Activated naive CD8-positive, alpha-beta T cell treated with anti-CD3 and anti-CD28 coated beads for 36 hours (primary cell): ENCODE measurements at regions not wholly inside any gene's neighbourhood (a gene's known extent, or its start where the extent isn't known, plus 50 kb on each side); places are given as distances from the start of the nearest gene placed in this dataset.

Source experiments
- DNase-seq: peaks from one replicate; pipeline ENCODE4 v3.0.0; 2021
- H3K27ac Mint-ChIP-seq: one replicate; pipeline ENCODE4 v1.8.0; 2022; ENCODE audit warnings: mild to moderate bottlenecking, moderate library complexity, mixed read lengths
- H3K27me3 Mint-ChIP-seq: one replicate; pipeline ENCODE4 v1.8.0; 2022; ENCODE audit warnings: mild to moderate bottlenecking, mixed read lengths
- H3K36me3 Mint-ChIP-seq: one replicate; pipeline ENCODE4 v1.8.0; 2021; ENCODE audit warnings: mild to moderate bottlenecking, mixed read lengths
- H3K4me1 Mint-ChIP-seq: one replicate; pipeline ENCODE4 v1.8.0; 2021; ENCODE audit warnings: mixed read lengths
- H3K4me3 Mint-ChIP-seq: one replicate; pipeline ENCODE4 v1.8.0; 2022; ENCODE audit warnings: mild to moderate bottlenecking, moderate library complexity, mixed read lengths
- H3K9me3 Mint-ChIP-seq: one replicate; pipeline ENCODE4 v1.8.0; 2022; ENCODE audit warnings: mixed read lengths

DNA sequence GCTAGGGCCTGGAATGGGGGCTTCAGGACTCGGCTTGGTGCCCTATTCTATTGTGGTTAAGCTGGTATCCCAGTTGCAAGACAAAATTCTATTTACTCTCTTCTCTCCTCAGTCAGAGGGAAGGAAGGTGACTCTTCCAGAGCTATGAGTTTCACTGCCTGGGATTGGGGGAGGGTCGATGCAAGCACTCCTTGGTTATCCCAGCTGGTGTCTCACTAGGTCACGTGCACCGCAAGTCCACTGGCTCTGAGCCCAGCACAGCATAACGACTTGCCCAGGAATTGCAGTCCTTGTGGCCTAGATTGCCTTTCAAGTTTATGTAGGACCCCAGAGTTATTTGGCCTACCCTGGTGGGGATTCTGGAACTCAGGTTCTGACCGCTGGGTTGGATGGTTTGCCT lies 958.8 kb downstream of the IGSF11 start:
- DNase-seq = no peak
- H3K27me3 Mint-ChIP-seq = no peaks in the 10 kb centered on the region
- no peak overlapping the region for H3K4me3 Mint-ChIP-seq
- no peak overlapping the region for H3K27ac Mint-ChIP-seq
- H3K36me3 Mint-ChIP-seq = no peaks in the 10 kb centered on the region
- H3K4me1 Mint-ChIP-seq = no peaks in the 10 kb centered on the region
- peaks cover 8% of the 10 kb centered on the region for H3K9me3 Mint-ChIP-seq

DNA sequence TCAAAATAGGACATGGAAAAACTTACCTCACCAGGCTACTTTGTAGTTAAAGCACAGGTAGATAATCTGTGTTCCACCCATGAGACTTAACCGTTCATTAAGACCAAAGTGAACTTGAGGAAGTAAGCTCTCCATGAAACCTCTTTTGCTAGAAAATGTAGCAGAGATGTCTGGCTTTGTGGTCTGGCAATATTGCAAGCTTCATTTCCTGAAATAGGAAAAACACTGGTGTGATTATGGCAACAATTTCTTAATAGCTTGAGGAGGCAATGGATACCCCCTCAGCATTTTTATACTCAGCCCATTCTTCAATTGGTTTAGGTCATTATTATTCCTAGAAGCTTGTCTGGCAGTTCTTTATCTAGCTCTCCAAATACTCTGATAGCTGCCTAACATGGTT lies 957.3 kb downstream of the IGSF11 start:
- Mint-ChIP-seq H3K4me1 (no peaks in the 10 kb centered on the region), H3K27ac (no peak overlapping the region), H3K36me3 (no peaks in the 10 kb centered on the region), H3K9me3 (peaks cover 8% of the 10 kb centered on the region), H3K27me3 (no peaks in the 10 kb centered on the region), H3K4me3 (no peak overlapping the region)
- no peak for DNase-seq

DNA sequence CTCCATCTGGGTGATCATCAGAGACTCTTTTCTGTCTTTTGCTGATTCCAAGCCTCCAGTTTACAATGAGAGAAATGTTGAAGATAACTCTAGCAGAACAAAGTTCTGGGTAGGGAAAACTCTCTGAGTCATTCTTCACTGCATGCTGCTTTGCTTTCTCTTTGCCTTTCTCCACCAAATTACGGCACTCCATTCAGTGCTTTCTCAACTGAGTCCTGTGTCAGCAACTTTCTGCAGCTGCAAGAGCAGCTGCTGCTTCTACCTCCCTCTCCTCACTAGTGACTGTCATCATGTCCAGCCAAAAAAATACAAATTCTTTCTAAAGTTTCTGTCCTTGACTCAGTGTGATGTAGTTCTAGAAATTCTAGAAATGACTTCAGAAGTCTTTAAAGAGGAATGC lies 953.8 kb downstream of the IGSF11 start:
- H3K9me3 Mint-ChIP-seq = peaks cover 2% of the 10 kb centered on the region
- H3K27me3 Mint-ChIP-seq = no peaks in the 10 kb centered on the region
- no peak overlapping the region for H3K27ac Mint-ChIP-seq

DNA sequence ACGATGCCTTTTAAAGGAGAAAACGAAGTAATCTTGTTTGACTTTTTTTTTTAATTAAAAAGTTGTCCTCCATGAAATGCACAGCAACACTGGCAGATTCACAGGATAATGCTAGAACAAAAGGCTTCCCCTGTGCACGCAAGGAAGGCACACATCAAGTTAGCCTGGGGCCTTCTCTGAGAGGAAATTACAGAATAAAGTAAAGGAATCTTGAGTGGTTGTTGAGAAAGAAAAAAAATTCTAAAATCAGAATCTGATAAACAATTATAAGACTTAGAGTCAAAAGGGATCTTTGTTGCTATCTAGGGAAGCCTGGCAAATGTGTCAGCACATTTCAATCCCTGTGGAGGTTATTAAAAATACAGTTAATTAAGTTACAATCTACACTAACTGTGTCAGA lies 946.0 kb downstream of the IGSF11 start:
- peaks cover 1% of the 10 kb centered on the region for H3K36me3 Mint-ChIP-seq
- H3K27me3 Mint-ChIP-seq = no peaks in the 10 kb centered on the region
- H3K27ac Mint-ChIP-seq = no peak overlapping the region
- no peak for DNase-seq
- H3K4me1 Mint-ChIP-seq = no peaks in the 10 kb centered on the region
- no peak overlapping the region for H3K4me3 Mint-ChIP-seq
- H3K9me3 Mint-ChIP-seq = peaks cover 14% of the 10 kb centered on the region

More for the DNA sequence above, 953.8 kb downstream of the IGSF11 start:
- no peaks in the 10 kb centered on the region for H3K36me3 Mint-ChIP-seq
- no peaks in the 10 kb centered on the region for H3K4me1 Mint-ChIP-seq
- DNase-seq = no peak
- no peak overlapping the region for H3K4me3 Mint-ChIP-seq

DNA sequence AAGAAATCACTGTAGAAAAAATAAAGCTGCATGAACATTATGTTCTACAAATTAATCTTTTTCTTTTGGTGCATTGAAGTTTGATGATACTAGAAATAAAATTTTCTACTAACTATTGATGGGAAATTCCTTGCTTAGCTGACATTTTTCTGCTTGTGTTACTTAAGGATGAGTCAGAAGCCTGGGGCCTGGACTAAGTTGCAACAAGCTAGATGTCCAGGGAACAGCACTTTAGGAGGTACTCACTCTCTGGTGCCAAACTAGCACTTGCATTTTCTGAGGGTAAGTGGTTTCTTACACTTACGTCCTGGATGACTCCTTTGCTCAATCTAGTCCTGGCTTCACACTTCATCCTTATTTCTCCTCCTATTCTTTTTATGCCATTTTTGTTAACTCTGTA lies 945.1 kb downstream of the IGSF11 start:
- DNase-seq = no peak
- H3K27ac Mint-ChIP-seq = no peak overlapping the region
- peaks cover 17% of the 10 kb centered on the region for H3K9me3 Mint-ChIP-seq
- H3K4me1 Mint-ChIP-seq = no peaks in the 10 kb centered on the region
- no peak overlapping the region for H3K4me3 Mint-ChIP-seq
- no peaks in the 10 kb centered on the region for H3K27me3 Mint-ChIP-seq
- peaks cover 1% of the 10 kb centered on the region for H3K36me3 Mint-ChIP-seq

DNA sequence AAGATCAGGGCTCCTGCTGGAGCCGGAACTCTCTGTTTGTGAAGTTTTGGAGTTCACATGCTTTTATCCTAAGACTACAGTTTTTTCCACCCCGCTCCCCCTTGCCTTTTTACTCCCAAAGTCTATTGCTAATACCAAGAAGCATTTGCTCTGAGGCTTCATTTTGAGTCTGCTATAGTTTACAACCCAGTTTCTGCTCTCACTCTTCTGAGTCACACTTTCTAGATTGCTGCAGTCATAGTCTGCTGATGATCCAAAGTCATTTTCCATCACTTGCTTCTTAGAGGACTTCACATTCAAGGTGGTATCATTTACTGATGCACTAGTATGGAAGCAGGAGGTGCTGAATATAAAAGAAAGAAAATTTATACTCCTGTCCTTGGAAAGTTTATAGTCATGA lies 937.4 kb downstream of the IGSF11 start:
- Mint-ChIP-seq H3K27me3 (no peaks in the 10 kb centered on the region), H3K4me3 (no peak overlapping the region), H3K36me3 (peaks cover 1% of the 10 kb centered on the region), H3K4me1 (no peaks in the 10 kb centered on the region), H3K27ac (no peak overlapping the region), H3K9me3 (peaks cover 20% of the 10 kb centered on the region)
- DNase-seq = no peak

DNA sequence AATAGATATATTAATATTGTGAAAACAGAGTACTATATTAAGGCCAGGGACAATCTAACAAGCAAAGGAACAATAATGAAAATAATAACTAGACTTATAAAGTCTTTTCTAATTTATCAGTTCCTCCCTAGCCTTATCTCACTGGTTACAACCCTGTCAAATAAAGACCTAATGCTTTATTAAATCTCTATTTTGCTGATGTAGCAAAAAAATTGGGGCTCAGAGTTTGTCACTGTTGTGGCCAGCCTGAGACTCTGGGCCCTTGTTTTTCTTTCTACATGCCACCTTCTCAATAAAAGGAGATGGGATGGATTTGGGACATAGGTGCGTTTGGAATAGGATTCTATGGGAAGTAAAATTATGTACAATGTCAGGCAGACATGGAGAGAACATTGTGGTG lies 937.0 kb downstream of the IGSF11 start:
- Mint-ChIP-seq H3K36me3 (no peaks in the 10 kb centered on the region), H3K4me3 (no peak overlapping the region), H3K4me1 (no peaks in the 10 kb centered on the region), H3K27ac (no peak overlapping the region), H3K27me3 (no peaks in the 10 kb centered on the region), H3K9me3 (peaks cover 16% of the 10 kb centered on the region)
- DNase-seq = no peak

DNA sequence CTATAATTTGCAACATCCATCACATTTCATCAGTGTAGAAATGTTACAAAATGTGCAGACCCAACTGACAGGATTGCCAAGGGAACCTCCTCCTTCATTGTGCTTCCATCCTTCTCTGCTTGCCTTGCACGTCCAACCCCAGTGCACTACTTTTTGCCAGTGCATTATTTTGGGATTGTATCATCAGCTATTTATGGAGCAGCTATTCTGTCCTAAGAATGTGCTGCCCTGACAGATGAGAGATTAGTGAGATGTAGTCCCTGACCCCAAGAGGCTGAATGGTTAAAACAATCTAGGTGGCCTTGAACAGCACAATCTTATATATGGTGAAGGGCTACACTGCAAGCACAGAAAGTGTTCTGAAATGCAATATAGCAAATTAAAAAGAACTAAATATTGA lies 935.8 kb downstream of the IGSF11 start:
- no peak for DNase-seq
- Mint-ChIP-seq H3K27ac (no peak overlapping the region), H3K27me3 (no peaks in the 10 kb centered on the region), H3K9me3 (peaks cover 8% of the 10 kb centered on the region), H3K4me3 (no peak overlapping the region), H3K36me3 (no peaks in the 10 kb centered on the region), H3K4me1 (no peaks in the 10 kb centered on the region)

DNA sequence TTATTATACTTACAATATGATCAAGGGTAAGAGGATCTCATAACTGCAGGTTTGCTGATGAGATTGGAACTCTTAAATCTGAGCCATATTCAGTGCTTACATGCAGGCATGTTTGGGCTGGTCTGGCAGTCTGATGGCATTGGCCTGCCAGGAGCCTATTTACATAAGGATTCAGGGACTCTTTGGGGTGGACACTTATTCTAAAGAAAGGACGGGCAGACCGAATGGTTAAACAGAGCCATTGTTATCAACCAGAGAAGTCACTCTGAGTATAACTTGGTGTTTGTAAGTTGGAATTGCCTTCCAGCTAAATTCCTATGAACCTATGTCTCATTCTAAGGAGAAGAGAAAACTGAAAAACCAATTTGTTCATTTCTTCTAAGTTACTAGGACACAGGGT lies 932.8 kb downstream of the IGSF11 start:
- H3K27me3 Mint-ChIP-seq = no peaks in the 10 kb centered on the region
- no peak overlapping the region for H3K27ac Mint-ChIP-seq
- no peak overlapping the region for H3K4me3 Mint-ChIP-seq

DNA sequence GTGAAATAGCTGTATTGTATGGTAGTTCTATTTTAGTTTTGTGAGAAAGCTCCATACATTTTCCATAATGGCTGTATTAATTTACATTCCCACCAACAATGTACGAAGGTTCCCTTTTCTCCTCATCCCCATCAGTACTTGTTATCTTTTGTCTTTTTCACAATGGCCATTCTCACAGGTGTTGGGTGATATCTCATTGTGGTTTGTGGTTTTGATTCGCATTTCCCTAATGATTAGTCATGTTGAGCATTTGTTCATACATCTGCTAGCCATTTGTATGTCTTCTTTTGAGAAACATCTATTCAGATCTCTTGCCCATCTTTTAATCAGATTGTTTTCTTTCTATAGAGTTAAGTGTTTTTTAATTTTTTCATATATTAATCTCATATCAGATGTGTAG lies 931.9 kb downstream of the IGSF11 start:
- no peak overlapping the region for H3K27ac Mint-ChIP-seq
- H3K4me3 Mint-ChIP-seq = no peak overlapping the region
- H3K27me3 Mint-ChIP-seq = no peaks in the 10 kb centered on the region
- peaks cover 2% of the 10 kb centered on the region for H3K9me3 Mint-ChIP-seq
- H3K36me3 Mint-ChIP-seq = no peaks in the 10 kb centered on the region
- no peaks in the 10 kb centered on the region for H3K4me1 Mint-ChIP-seq
- DNase-seq = no peak

More for the DNA sequence above, 932.8 kb downstream of the IGSF11 start:
- no peaks in the 10 kb centered on the region for H3K4me1 Mint-ChIP-seq
- H3K36me3 Mint-ChIP-seq = no peaks in the 10 kb centered on the region
- peaks cover 5% of the 10 kb centered on the region for H3K9me3 Mint-ChIP-seq
- DNase-seq = no peak

DNA sequence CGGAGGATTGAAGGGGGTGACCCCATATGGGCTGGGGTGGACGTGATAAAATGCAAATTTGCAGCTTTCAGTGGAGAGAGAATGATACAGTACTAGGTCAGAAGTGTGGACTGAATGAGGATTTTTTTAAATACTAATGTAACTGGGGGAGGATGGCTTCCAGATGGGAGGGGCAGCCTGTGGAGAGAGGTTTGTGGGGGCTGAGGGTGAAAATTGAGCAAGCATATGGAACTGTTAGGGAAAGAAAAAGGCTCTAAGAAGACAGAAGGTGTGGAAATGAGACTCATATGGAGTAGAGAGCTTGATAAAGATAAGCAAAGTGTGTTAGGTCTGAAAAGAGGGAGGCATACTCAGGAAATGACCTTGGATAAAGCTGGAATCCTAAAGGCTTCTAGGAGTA lies 926.4 kb downstream of the IGSF11 start:
- Mint-ChIP-seq H3K27ac (no peak overlapping the region), H3K4me1 (no peaks in the 10 kb centered on the region), H3K36me3 (no peaks in the 10 kb centered on the region), H3K9me3 (peaks cover 6% of the 10 kb centered on the region), H3K27me3 (no peaks in the 10 kb centered on the region), H3K4me3 (no peak overlapping the region)
- no peak for DNase-seq

DNA sequence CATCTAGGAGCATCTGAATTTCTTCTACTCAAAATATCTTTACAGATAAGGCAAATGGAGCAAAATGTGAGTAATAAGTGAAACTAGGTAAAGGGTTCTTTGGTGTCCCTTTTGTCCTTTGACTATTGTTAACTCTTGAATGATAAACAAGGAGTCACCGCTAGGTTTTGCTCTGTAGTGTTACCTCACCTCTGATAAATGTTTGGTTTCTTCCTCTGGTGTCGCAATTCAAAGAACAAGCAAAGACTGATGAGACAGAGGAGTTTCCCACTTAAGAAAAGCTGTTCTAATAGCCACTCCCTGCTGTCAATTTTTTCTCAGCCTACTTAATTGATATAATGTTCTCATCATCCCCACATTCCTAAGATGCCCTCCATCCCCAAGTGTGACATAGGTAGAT lies 925.9 kb downstream of the IGSF11 start:
- Mint-ChIP-seq H3K36me3 (no peaks in the 10 kb centered on the region), H3K4me3 (no peak overlapping the region), H3K4me1 (no peaks in the 10 kb centered on the region), H3K27ac (no peak overlapping the region), H3K9me3 (peaks cover 6% of the 10 kb centered on the region), H3K27me3 (no peaks in the 10 kb centered on the region)
- no peak for DNase-seq

DNA sequence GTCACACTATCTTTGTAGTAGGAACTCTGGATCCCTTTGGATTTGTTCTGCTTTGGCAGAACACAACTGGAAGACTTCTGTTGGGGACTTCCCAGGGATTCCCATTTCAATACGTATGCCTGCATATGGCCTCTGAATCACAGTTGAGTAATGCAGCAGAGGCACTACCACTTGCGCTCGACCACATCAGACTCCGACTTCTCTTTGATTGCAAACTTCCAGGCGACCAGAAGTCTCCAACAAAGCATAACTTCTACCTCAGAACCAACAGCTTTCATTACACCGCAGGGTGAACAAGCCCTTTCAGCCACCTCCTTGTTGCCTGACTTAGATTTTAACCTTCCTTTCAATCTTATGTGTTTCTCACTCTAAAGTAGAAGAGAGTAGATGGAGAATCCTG lies 924.4 kb downstream of the IGSF11 start:
- Mint-ChIP-seq H3K9me3 (peaks cover 6% of the 10 kb centered on the region), H3K36me3 (no peaks in the 10 kb centered on the region), H3K4me3 (no peak overlapping the region), H3K27ac (no peak overlapping the region), H3K27me3 (no peaks in the 10 kb centered on the region), H3K4me1 (no peaks in the 10 kb centered on the region)
- DNase-seq = no peak

DNA sequence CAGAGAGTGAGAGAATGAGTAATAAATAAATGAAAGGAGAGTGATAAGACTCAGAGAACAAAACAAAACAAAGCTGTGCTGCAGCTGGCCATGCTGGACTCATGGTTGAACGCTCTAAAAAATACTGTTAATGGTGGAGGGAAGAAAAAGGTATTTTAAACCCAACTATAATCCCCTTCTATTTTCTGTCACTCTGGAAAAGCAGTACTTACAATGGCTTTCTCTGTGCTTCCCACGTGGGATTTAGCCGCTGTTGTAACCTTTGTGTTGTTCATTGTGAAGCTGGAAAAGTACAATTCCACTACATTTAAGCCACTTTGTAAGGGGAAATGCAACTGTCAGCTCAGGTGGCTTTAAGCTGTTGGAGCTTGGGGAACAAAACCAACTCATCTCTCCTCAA lies 917.7 kb downstream of the IGSF11 start:
- Mint-ChIP-seq H3K27ac (no peak overlapping the region), H3K4me3 (no peak overlapping the region)

DNA sequence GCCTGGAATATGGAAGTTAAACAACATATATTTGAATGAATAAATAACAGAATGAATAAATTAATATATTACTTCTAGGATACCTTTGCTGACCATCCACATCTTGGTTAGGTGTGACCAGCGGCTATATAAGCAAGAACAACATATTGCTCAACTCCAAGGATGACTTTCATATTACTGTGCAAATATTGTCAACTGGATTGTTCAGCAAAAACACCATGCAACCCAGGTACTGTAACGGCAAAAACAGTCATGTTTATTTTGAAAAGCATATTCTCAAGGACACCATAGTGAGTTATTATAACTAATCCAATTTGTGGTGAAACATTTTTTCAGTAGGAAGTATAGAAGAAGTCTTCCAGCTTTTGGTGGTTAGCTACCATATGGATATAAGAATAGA lies 907.9 kb downstream of the IGSF11 start:
- Mint-ChIP-seq H3K27ac (no peak overlapping the region), H3K4me3 (no peak overlapping the region), H3K4me1 (no peaks in the 10 kb centered on the region), H3K36me3 (no peaks in the 10 kb centered on the region), H3K9me3 (no peaks in the 10 kb centered on the region), H3K27me3 (no peaks in the 10 kb centered on the region)
- DNase-seq = no peak

More for the DNA sequence above, 917.7 kb downstream of the IGSF11 start:
- H3K9me3 Mint-ChIP-seq = peaks cover 5% of the 10 kb centered on the region
- H3K36me3 Mint-ChIP-seq = no peaks in the 10 kb centered on the region
- H3K4me1 Mint-ChIP-seq = no peaks in the 10 kb centered on the region
- no peaks in the 10 kb centered on the region for H3K27me3 Mint-ChIP-seq
- no peak for DNase-seq

DNA sequence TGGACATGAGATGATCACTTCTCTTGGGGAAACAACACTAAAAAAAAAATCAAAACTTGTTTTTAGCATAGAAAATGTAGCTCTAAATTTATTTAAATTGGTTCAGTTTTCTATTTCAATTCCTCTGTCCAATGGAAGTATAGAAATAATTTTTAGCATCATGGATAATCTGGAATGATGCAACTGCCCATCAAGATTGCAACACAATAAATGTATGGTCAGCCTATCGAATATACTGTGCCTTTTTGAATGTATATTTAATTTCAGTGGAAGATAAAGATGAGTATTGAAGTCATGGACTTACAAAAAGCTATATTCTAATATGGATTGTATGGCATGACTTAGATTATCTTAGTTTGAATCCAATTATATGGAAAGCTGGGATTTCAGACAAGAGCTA lies 906.7 kb downstream of the IGSF11 start:
- no peaks in the 10 kb centered on the region for H3K4me1 Mint-ChIP-seq
- DNase-seq = no peak

DNA sequence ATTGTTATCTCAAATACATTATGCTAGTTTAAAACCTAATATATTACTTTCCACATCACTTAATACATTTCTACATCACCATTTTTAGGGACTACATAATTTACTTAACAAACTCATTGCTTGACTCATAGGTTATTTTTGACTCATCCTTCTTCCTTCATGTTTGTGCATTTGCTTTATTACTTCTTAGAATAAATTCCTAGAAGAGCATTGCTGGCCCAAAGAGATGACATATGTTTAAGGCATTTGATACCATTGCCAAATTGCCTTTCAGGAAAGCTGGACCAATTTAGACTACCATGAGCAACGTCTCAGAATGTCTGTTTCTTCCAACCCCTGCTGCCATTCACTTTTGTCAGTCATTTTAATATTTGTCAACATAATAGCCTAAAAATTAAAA lies 905.8 kb downstream of the IGSF11 start:
- no peak overlapping the region for H3K27ac Mint-ChIP-seq

More for the DNA sequence above, 906.7 kb downstream of the IGSF11 start:
- no peaks in the 10 kb centered on the region for H3K27me3 Mint-ChIP-seq
- H3K4me3 Mint-ChIP-seq = no peak overlapping the region
- no peaks in the 10 kb centered on the region for H3K36me3 Mint-ChIP-seq
- no peak overlapping the region for H3K27ac Mint-ChIP-seq
- no peaks in the 10 kb centered on the region for H3K9me3 Mint-ChIP-seq

More for the DNA sequence above, 905.8 kb downstream of the IGSF11 start:
- H3K27me3 Mint-ChIP-seq = no peaks in the 10 kb centered on the region
- DNase-seq = no peak
- H3K4me1 Mint-ChIP-seq = no peaks in the 10 kb centered on the region
- no peaks in the 10 kb centered on the region for H3K36me3 Mint-ChIP-seq
- H3K4me3 Mint-ChIP-seq = no peak overlapping the region
- H3K9me3 Mint-ChIP-seq = no peaks in the 10 kb centered on the region
